ENCODE measurements at regions not wholly inside any gene's neighbourhood (a gene's known extent, or its start where the extent isn't known, plus 50 kb on each side); places are given as distances from the start of the nearest gene placed in this dataset.

DNA sequence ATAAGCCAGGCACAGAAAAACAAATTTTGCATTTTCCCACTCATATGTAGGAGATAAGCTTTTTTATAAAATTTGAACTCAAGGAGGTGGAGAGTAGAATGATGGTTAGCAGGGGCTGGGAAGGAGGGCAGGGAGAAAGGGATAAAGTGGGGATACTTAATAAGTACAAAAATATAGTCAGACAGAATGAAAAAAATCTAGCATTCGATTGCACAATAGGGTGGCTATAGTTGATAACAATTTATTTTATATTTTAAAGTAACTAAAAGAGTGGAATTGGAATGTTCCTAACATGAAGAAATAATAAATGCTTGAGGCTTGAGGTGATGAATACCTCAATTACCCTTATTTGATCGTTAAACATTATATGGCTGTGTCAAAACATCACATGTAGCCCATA is 415.7 kb upstream of the STEAP1 start:
- no peak for DNase-seq (ENCODE audit: low spot score)
- in situ Hi-C loops (cut with MboI; ENCODE audit: low sequenced_read_pairs, unreplicated experiment), result no loop called here
- TF ChIP-seq, protein P1, sequence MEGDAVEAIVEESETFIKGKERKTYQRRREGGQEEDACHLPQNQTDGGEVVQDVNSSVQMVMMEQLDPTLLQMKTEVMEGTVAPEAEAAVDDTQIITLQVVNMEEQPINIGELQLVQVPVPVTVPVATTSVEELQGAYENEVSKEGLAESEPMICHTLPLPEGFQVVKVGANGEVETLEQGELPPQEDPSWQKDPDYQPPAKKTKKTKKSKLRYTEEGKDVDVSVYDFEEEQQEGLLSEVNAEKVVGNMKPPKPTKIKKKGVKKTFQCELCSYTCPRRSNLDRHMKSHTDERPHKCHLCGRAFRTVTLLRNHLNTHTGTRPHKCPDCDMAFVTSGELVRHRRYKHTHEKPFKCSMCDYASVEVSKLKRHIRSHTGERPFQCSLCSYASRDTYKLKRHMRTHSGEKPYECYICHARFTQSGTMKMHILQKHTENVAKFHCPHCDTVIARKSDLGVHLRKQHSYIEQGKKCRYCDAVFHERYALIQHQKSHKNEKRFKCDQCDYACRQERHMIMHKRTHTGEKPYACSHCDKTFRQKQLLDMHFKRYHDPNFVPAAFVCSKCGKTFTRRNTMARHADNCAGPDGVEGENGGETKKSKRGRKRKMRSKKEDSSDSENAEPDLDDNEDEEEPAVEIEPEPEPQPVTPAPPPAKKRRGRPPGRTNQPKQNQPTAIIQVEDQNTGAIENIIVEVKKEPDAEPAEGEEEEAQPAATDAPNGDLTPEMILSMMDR (IDR thresholded peaks at IDR 0.05; ENCODE audit: borderline replicate concordance, control extremely low read depth, extremely low read depth, insufficient read depth, missing control alignments), result no peak

DNA sequence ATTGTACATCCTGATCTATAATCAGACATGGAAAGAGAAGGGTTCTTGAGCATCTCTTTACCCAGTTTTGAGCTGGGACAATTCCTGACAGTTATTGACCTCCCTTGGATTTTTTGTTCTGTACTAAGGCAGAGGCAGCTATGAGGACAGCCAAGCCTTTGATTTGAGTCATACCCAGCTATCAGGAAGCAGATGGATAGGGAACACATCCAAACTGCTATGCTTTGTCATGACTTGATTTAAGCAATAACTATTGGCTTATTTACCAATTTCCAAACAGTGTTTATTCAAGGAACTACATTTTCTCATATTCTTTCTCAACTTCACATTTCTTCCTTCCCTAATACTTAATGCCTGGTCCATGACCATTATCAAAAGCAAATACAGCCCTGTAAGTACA is 396.4 kb upstream of the STEAP1 start:
- TF ChIP-seq, protein P1 (IDR thresholded peaks at IDR 0.05; ENCODE audit: borderline replicate concordance, control extremely low read depth, extremely low read depth, insufficient read depth, missing control alignments), result no peak
- DNase-seq (ENCODE audit: low spot score), result no peak
- in situ Hi-C loops (cut with MboI; ENCODE audit: low sequenced_read_pairs, unreplicated experiment), result no loop called here

DNA sequence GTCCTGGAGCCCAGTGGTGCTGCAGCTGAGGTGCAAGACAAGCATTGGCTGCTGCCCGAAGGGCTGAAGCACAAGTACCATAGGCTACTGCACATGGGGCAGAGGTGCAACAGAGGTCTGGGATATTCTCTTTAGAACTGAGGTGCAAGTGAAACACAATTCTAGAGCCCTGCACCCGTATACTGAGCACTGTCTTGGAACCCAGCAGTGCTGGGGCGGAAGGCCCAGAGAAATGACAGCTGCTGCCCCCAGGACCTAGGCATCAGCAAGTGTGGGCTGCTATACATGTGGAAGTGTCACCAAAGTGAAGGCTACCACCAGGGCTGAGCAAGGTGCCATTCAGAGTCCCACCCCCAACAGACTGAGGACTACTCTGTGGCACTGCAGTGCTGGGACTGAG is 393.6 kb upstream of the STEAP1 start:
- TF ChIP-seq, protein P1 (IDR thresholded peaks at IDR 0.05; ENCODE audit: borderline replicate concordance, control extremely low read depth, extremely low read depth, insufficient read depth, missing control alignments), result no peak
- in situ Hi-C loops (cut with MboI; ENCODE audit: low sequenced_read_pairs, unreplicated experiment), result no loop called here
- no peak for DNase-seq (ENCODE audit: low spot score)

DNA sequence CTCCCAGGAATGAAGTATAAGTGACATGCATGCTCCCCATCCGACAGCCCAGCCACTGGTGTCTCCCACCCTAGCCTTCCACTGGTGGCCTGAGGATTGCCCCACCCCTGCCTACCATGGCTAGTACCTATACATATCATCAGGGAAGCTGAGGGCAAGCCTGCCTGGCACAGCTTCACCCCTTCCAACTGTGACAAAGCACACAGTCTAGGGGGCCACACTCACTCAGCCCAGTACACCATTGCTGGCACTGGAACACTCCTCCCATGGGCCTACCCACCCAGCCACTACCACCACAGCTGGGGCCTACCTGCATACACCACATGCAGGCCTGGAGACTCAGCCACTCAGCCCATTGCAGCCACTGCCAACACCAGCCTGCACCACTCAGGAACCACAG is 393.1 kb upstream of the STEAP1 start:
- in situ Hi-C loops (cut with MboI; ENCODE audit: low sequenced_read_pairs, unreplicated experiment), result no loop called here
- TF ChIP-seq, protein P1 (IDR thresholded peaks at IDR 0.05; ENCODE audit: borderline replicate concordance, control extremely low read depth, extremely low read depth, insufficient read depth, missing control alignments), result no peak

DNA sequence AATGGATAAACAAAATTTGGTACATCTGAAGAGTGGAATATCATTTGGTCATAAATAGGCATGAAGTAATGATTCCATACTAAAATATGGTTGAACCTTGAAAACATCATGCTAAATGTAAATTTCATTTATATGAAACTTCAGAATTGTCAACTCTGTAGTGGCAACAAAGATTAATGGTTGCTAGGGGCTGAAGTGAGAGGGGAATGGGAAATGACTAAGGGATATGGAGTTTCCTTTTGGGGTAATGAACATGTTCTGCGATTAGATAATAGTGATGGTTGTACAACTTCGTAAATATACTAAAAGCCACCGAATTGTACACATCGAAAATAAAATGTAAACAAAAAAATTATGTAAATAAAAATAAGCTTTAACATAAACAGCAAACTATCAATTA is 384.1 kb upstream of the STEAP1 start:
- in situ Hi-C loops (cut with MboI; ENCODE audit: low sequenced_read_pairs, unreplicated experiment), result no loop called here
- TF ChIP-seq, protein P1 (IDR thresholded peaks at IDR 0.05; ENCODE audit: borderline replicate concordance, control extremely low read depth, extremely low read depth, insufficient read depth, missing control alignments), result no peak
- DNase-seq (ENCODE audit: low spot score), result no peak

More for the DNA sequence above, 393.1 kb upstream of the STEAP1 start:
- no peak for DNase-seq (ENCODE audit: low spot score)

DNA sequence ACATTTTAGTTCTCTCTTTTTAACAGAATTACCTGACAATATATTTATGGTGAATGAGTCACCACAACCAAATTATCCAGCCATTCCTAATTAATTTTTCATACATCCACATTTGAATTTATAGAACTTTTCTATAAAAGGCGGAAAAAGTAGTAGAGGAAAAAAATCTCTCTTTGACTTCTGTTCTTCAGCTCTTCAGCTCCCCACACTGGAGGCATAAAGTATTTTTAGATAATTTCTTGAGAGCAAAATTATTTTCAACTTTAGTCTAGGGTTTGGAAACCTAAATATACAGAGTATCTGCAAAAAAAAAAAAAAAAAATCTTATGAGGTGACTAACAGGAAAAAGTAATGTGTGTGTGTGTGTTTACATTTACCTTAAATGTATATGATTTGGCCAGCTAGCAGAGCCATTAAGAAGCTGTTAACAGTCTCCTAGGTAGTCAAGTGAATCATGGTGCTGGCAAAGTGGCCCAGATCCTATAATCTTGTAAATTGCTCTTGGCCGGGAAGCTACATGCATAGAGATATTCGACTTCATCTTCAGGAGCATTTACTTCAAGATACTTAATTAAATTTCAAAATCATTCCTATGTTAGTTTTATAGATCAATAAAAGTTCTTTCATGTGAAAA is 383.1 kb upstream of the STEAP1 start:
- in situ Hi-C loops (cut with MboI; ENCODE audit: low sequenced_read_pairs, unreplicated experiment), result no loop called here
- no peak for DNase-seq (ENCODE audit: low spot score)

More for the DNA sequence above, 383.1 kb upstream of the STEAP1 start:
- TF ChIP-seq, protein P1 (IDR thresholded peaks at IDR 0.05; ENCODE audit: borderline replicate concordance, control extremely low read depth, extremely low read depth, insufficient read depth, missing control alignments), result no peak

Data from GM13976 (cell line).